ENCODE measurements at regions not wholly inside any gene's neighbourhood (a gene's known extent, or its start where the extent isn't known, plus 50 kb on each side); places are given as distances from the start of the nearest gene placed in this dataset.

GRCh38 chr1:72946903-72947499 is 664.7 kb upstream of the NEGR1 start:
- no peak overlapping the region for H3K27ac Mint-ChIP-seq
- no peaks in the 10 kb centered on the region for H3K4me1 Mint-ChIP-seq (ENCODE audit: low read depth in 2 of 2)
- no peaks in the 10 kb centered on the region for H3K27me3 Mint-ChIP-seq
- H3K36me3 Mint-ChIP-seq = no peaks in the 10 kb centered on the region
- no peak for ATAC-seq
- H3K4me3 Mint-ChIP-seq = no peak overlapping the region
- no peak for DNase-seq (ENCODE audit: low spot score)
- peaks cover 12% of the 10 kb centered on the region for H3K9me3 Mint-ChIP-seq

GRCh38 chr1:72942008-72942407 is 659.7 kb upstream of the NEGR1 start:
- peaks cover 7% of the 10 kb centered on the region for H3K9me3 Mint-ChIP-seq
- no peak for ATAC-seq

GRCh38 chr1:72938408-72938807 is 656.1 kb upstream of the NEGR1 start:
- ATAC-seq (no peak), DNase-seq (ENCODE audit: low spot score) (no peak)
- Mint-ChIP-seq H3K4me3 (no peak overlapping the region), H3K9me3 (peaks cover 3% of the 10 kb centered on the region), H3K36me3 (no peaks in the 10 kb centered on the region), H3K4me1 (ENCODE audit: low read depth in 2 of 2) (no peaks in the 10 kb centered on the region), H3K27ac (no peak overlapping the region), H3K27me3 (no peaks in the 10 kb centered on the region)

More at GRCh38 chr1:72942008-72942407, 659.7 kb upstream of the NEGR1 start:
- H3K27me3 Mint-ChIP-seq = no peaks in the 10 kb centered on the region
- no peaks in the 10 kb centered on the region for H3K36me3 Mint-ChIP-seq
- no peak overlapping the region for H3K4me3 Mint-ChIP-seq
- DNase-seq (ENCODE audit: low spot score) = no peak
- no peak overlapping the region for H3K27ac Mint-ChIP-seq
- H3K4me1 Mint-ChIP-seq (ENCODE audit: low read depth in 2 of 2) = no peaks in the 10 kb centered on the region

- H3K4me3 Mint-ChIP-seq = no peak overlapping the region
- no peaks in the 10 kb centered on the region for H3K4me1 Mint-ChIP-seq (ENCODE audit: low read depth in 2 of 2)
- H3K9me3 Mint-ChIP-seq = peaks cover 3% of the 10 kb centered on the region
- no peaks in the 10 kb centered on the region for H3K36me3 Mint-ChIP-seq
- ATAC-seq (no peak), DNase-seq (ENCODE audit: low spot score) (no peak)
- H3K27me3 Mint-ChIP-seq = no peaks in the 10 kb centered on the region
- H3K27ac Mint-ChIP-seq = no peak overlapping the region
These were observed 655.6 kb upstream of the NEGR1 start for GRCh38 chr1:72937905-72938304.

GRCh38 chr1:72936942-72937341 is 654.6 kb upstream of the NEGR1 start:
- H3K9me3 Mint-ChIP-seq = peaks cover 8% of the 10 kb centered on the region
- no peaks in the 10 kb centered on the region for H3K36me3 Mint-ChIP-seq
- no peak overlapping the region for H3K27ac Mint-ChIP-seq
- no peak overlapping the region for H3K4me3 Mint-ChIP-seq
- DNase-seq (ENCODE audit: low spot score) = no peak
- H3K4me1 Mint-ChIP-seq (ENCODE audit: low read depth in 2 of 2) = no peaks in the 10 kb centered on the region
- ATAC-seq = no peak
- no peaks in the 10 kb centered on the region for H3K27me3 Mint-ChIP-seq

- Mint-ChIP-seq H3K9me3 (peaks cover 9% of the 10 kb centered on the region), H3K27ac (no peak overlapping the region), H3K36me3 (no peaks in the 10 kb centered on the region), H3K4me1 (ENCODE audit: low read depth in 2 of 2) (no peaks in the 10 kb centered on the region), H3K27me3 (no peaks in the 10 kb centered on the region), H3K4me3 (no peak overlapping the region)
- no peak for DNase-seq (ENCODE audit: low spot score)
- no peak for ATAC-seq
These were observed 653.9 kb upstream of the NEGR1 start for GRCh38 chr1:72936151-72936740.

- no peak overlapping the region for H3K27ac Mint-ChIP-seq
- H3K4me1 Mint-ChIP-seq (ENCODE audit: low read depth in 2 of 2) = no peaks in the 10 kb centered on the region
- H3K36me3 Mint-ChIP-seq = no peaks in the 10 kb centered on the region
- H3K4me3 Mint-ChIP-seq = no peak overlapping the region
- ATAC-seq = no peak
- peaks cover 29% of the 10 kb centered on the region for H3K9me3 Mint-ChIP-seq
- no peak for DNase-seq (ENCODE audit: low spot score)
- H3K27me3 Mint-ChIP-seq = no peaks in the 10 kb centered on the region
These were observed 649.7 kb upstream of the NEGR1 start for GRCh38 chr1:72932025-72932424.

- no peak overlapping the region for H3K4me3 Mint-ChIP-seq
- DNase-seq (ENCODE audit: low spot score) = no peak
- H3K36me3 Mint-ChIP-seq = no peaks in the 10 kb centered on the region
- no peak overlapping the region for H3K27ac Mint-ChIP-seq
- peaks cover 29% of the 10 kb centered on the region for H3K9me3 Mint-ChIP-seq
- ATAC-seq = no peak
- H3K4me1 Mint-ChIP-seq (ENCODE audit: low read depth in 2 of 2) = no peaks in the 10 kb centered on the region
- no peaks in the 10 kb centered on the region for H3K27me3 Mint-ChIP-seq
These were observed 648.2 kb upstream of the NEGR1 start for GRCh38 chr1:72930528-72930927.

GRCh38 chr1:72918940-72919339 is 636.6 kb upstream of the NEGR1 start:
- H3K27me3 Mint-ChIP-seq = no peaks in the 10 kb centered on the region
- DNase-seq (ENCODE audit: low spot score) = no peak
- peaks cover 4% of the 10 kb centered on the region for H3K9me3 Mint-ChIP-seq
- no peak for ATAC-seq
- H3K36me3 Mint-ChIP-seq = no peaks in the 10 kb centered on the region
- no peaks in the 10 kb centered on the region for H3K4me1 Mint-ChIP-seq (ENCODE audit: low read depth in 2 of 2)
- no peak overlapping the region for H3K4me3 Mint-ChIP-seq
- H3K27ac Mint-ChIP-seq = no peak overlapping the region

- Mint-ChIP-seq H3K4me3 (no peak overlapping the region), H3K4me1 (ENCODE audit: low read depth in 2 of 2) (no peaks in the 10 kb centered on the region), H3K9me3 (peaks cover 4% of the 10 kb centered on the region), H3K27me3 (no peaks in the 10 kb centered on the region), H3K36me3 (no peaks in the 10 kb centered on the region), H3K27ac (no peak overlapping the region)
- no peak for ATAC-seq
- no peak for DNase-seq (ENCODE audit: low spot score)
These were observed 635.6 kb upstream of the NEGR1 start for GRCh38 chr1:72917920-72918319.

- no peaks in the 10 kb centered on the region for H3K27me3 Mint-ChIP-seq
- peaks cover 4% of the 10 kb centered on the region for H3K9me3 Mint-ChIP-seq
- H3K4me3 Mint-ChIP-seq = no peak overlapping the region
- no peak overlapping the region for H3K27ac Mint-ChIP-seq
- no peaks in the 10 kb centered on the region for H3K36me3 Mint-ChIP-seq
- no peak for DNase-seq (ENCODE audit: low spot score)
- H3K4me1 Mint-ChIP-seq (ENCODE audit: low read depth in 2 of 2) = no peaks in the 10 kb centered on the region
- ATAC-seq = no peak
These were observed 633.2 kb upstream of the NEGR1 start for GRCh38 chr1:72915581-72915980.

- DNase-seq (ENCODE audit: low spot score) (no peak), ATAC-seq (no peak)
- Mint-ChIP-seq H3K27me3 (no peaks in the 10 kb centered on the region), H3K4me3 (no peak overlapping the region), H3K27ac (no peak overlapping the region), H3K9me3 (peaks cover 12% of the 10 kb centered on the region), H3K4me1 (ENCODE audit: low read depth in 2 of 2) (no peaks in the 10 kb centered on the region), H3K36me3 (no peaks in the 10 kb centered on the region)
These were observed 629.3 kb upstream of the NEGR1 start for GRCh38 chr1:72911656-72912055.

GRCh38 chr1:72896256-72896655 is 613.9 kb upstream of the NEGR1 start:
- Mint-ChIP-seq H3K27me3 (no peaks in the 10 kb centered on the region), H3K36me3 (no peaks in the 10 kb centered on the region), H3K27ac (no peak overlapping the region), H3K4me3 (no peak overlapping the region), H3K9me3 (peaks cover 10% of the 10 kb centered on the region), H3K4me1 (ENCODE audit: low read depth in 2 of 2) (no peaks in the 10 kb centered on the region)
- DNase-seq (ENCODE audit: low spot score) (no peak), ATAC-seq (no peak)

- Mint-ChIP-seq H3K27ac (no peak overlapping the region), H3K4me3 (no peak overlapping the region), H3K36me3 (no peaks in the 10 kb centered on the region), H3K9me3 (peaks cover 10% of the 10 kb centered on the region), H3K4me1 (ENCODE audit: low read depth in 2 of 2) (no peaks in the 10 kb centered on the region), H3K27me3 (no peaks in the 10 kb centered on the region)
- ATAC-seq = no peak
- DNase-seq (ENCODE audit: low spot score) = no peak
These were observed 610.1 kb upstream of the NEGR1 start for GRCh38 chr1:72892461-72892860.

GRCh38 chr1:72891976-72892375 is 609.6 kb upstream of the NEGR1 start:
- ATAC-seq = no peak
- no peak for DNase-seq (ENCODE audit: low spot score)
- no peak overlapping the region for H3K4me3 Mint-ChIP-seq

More at GRCh38 chr1:72891976-72892375, 609.6 kb upstream of the NEGR1 start:
- no peaks in the 10 kb centered on the region for H3K4me1 Mint-ChIP-seq (ENCODE audit: low read depth in 2 of 2)
- H3K27me3 Mint-ChIP-seq = no peaks in the 10 kb centered on the region
- peaks cover 10% of the 10 kb centered on the region for H3K9me3 Mint-ChIP-seq
- H3K27ac Mint-ChIP-seq = no peak overlapping the region
- no peaks in the 10 kb centered on the region for H3K36me3 Mint-ChIP-seq

Measured in natural killer cell treated with Interleukin-12 subunit alpha and Interleukin-12 subunit beta and Interleukin-15 and Interleukin-18, amount 100 ng/mL, for 72 hours (primary cell).